Tibial nerve (tissue), 4 donors: ENCODE measurements at regions not wholly inside any gene's neighbourhood (a gene's known extent, or its start where the extent isn't known, plus 50 kb on each side); places are given as distances from the start of the nearest gene placed in this dataset.

Source experiments
- DNase-seq, 2 donors: peaks; one replicate each; pipeline ENCODE4 v3.0.0-alpha.2; 2019; ENCODE audit warnings: low spot score in 2 of 2
- H3K27ac ChIP-seq, 4 donors: fragments of 200-600 bp; sonication (generic) in 3 of 4; one replicate each; pipeline ENCODE4 v1.5.1; 2017 to 2019; ENCODE audit warnings: mild to moderate bottlenecking in 1 of 4
- H3K27me3 ChIP-seq, 2 donors: fragments of 200-600 bp; sonication (generic) in 1 of 2; one replicate each; pipeline versions ENCODE4 v1.5.1 to v1.6.0; 2017 to 2019
- H3K36me3 ChIP-seq, 3 donors: fragments of 200-600 bp; sonication (generic); one replicate each; pipeline ENCODE4 v1.5.1; 2018 to 2019
- H3K4me1 ChIP-seq, 4 donors: fragments of 200-600 bp; sonication (generic) in 3 of 4; one replicate each; pipeline ENCODE4 v1.5.1; 2017 to 2019
- H3K4me3 ChIP-seq, 4 donors: fragments of 200-600 bp; sonication (generic) in 3 of 4; one replicate each; pipeline ENCODE4 v1.5.1; 2017 to 2019; ENCODE audit warnings: mild to moderate bottlenecking in 1 of 4, moderate library complexity in 1 of 4
- H3K9me3 ChIP-seq, 4 donors: fragments of 200-600 bp; sonication (generic) in 3 of 4; one replicate each; pipeline ENCODE4 v1.5.1; 2017 to 2019
- EP300 ChIP-seq, 2 donors: sonication (generic); formaldehyde crosslinking; IDR thresholded peaks; one replicate each; pipeline ENCODE4 v1.6.1; 2017; ENCODE audit warnings: antibody characterized with exemption in 2 of 2, mild to moderate bottlenecking in 1 of 2
- POLR2A ChIP-seq, 2 donors: fragments of 450-650 bp; IDR thresholded peaks; one replicate each; pipeline ENCODE4 v1.6.1; 2017; ENCODE audit warnings: antibody characterized with exemption in 2 of 2, mild to moderate bottlenecking in 2 of 2, moderate library complexity in 2 of 2
- WGBS, 2 donors: methylation state at CpG; one replicate each; pipeline ENCODE4 v1.1.5; 2018; 5-methylcytosine and 5-hydroxymethylcytosine counted together
- TF ChIP-seq, protein P1 (sequence below), 5 experiments: fragments of 200-600 bp in 3 of 5; fragments of 450-650 bp in 2 of 5; sonication (generic) in 3 of 5; IDR thresholded peaks; one replicate each; pipeline ENCODE4 v1.5.1; 2016 to 2019; ENCODE audit warnings: antibody characterized with exemption in 5 of 5, mild to moderate bottlenecking in 3 of 5, moderate library complexity in 2 of 5

- no peak for TF ChIP-seq POLR2A (IDR thresholded peaks at IDR 0.05)
- TF ChIP-seq, protein P1, sequence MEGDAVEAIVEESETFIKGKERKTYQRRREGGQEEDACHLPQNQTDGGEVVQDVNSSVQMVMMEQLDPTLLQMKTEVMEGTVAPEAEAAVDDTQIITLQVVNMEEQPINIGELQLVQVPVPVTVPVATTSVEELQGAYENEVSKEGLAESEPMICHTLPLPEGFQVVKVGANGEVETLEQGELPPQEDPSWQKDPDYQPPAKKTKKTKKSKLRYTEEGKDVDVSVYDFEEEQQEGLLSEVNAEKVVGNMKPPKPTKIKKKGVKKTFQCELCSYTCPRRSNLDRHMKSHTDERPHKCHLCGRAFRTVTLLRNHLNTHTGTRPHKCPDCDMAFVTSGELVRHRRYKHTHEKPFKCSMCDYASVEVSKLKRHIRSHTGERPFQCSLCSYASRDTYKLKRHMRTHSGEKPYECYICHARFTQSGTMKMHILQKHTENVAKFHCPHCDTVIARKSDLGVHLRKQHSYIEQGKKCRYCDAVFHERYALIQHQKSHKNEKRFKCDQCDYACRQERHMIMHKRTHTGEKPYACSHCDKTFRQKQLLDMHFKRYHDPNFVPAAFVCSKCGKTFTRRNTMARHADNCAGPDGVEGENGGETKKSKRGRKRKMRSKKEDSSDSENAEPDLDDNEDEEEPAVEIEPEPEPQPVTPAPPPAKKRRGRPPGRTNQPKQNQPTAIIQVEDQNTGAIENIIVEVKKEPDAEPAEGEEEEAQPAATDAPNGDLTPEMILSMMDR (IDR thresholded peaks at IDR 0.05): no peak
- no peak for TF ChIP-seq EP300 (IDR thresholded peaks at IDR 0.05)
- Histone ChIP-seq H3K4me3 (no peak overlapping the region), H3K9me3 (no peaks in the 10 kb centered on the region), H3K36me3 (no peaks in the 10 kb centered on the region), H3K4me1 (no peaks in the 10 kb centered on the region), H3K27ac (no peak overlapping the region), H3K27me3 (peaks cover 0 to 5% of the 10 kb centered on the region in 2 donors)
- DNase-seq: no peak
- 33 to 36% methylated on average over 1 of the region's 1 CpG for WGBS, 2 donors
Observed at GRCh38 chr9:134976403-134976802, 58.7 kb upstream of the FCN1 start.

DNA sequence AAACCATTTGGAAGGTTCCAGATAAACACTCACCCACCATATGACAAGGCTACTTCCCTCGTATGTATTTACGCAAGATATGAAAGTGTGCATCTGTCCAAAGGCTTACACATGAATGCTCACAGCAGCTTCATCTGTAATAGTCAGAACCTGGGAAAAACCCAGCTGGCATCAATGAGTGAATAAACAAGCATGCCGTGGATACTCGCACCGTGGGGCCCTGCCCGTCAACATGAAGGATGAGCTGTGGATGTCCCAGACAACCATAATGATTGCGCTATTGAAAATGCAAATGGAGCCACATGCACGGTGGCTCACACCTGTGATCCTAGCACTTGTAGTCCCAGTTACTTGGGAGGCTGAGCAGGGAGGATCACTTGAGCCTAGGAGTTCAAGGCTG is 60.6 kb upstream of the FCN1 start:
- H3K4me3 ChIP-seq: no peak overlapping the region
- 86 to 92% methylated on average over 8 of the region's 8 CpGs for WGBS, 2 donors
- TF ChIP-seq, protein P1 (IDR thresholded peaks at IDR 0.05): no peak
- TF ChIP-seq EP300 (IDR thresholded peaks at IDR 0.05): no peak
- TF ChIP-seq POLR2A (IDR thresholded peaks at IDR 0.05): no peak
- H3K27ac ChIP-seq: no peak overlapping the region
- H3K9me3 ChIP-seq: no peaks in the 10 kb centered on the region
- no peaks in the 10 kb centered on the region for H3K36me3 ChIP-seq
- H3K4me1 ChIP-seq: no peaks in the 10 kb centered on the region
- no peak for DNase-seq
- no peaks in the 10 kb centered on the region for H3K27me3 ChIP-seq

DNA sequence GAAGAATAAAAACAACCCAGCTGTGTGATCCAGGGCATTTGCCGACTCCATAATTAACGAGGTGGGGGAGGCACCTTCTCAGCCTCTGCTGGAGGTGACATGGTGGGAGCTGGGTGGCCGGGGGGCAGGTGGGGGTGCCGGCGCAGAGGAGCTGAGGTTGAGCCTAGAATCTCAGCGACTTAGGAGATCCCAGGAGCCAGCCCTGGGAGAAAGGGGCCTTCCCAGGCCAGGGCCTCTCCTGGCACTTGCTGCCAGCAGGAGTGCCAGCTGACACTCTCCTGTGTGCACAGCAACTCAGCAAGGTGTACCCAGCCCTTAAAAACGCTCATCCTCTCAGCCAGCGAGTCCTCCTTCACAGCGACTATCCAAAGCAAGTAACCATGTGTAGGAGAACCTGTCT is 62.8 kb upstream of the FCN1 start:
- no peaks in the 10 kb centered on the region for H3K36me3 ChIP-seq
- WGBS, 2 donors: 78 to 92% methylated on average over 8 of the region's 9 CpGs
- peaks cover 0 to 4% (median 0%) of the 10 kb centered on the region in 4 donors for H3K9me3 ChIP-seq
- no peak for TF ChIP-seq POLR2A (IDR thresholded peaks at IDR 0.05)
- TF ChIP-seq EP300 (IDR thresholded peaks at IDR 0.05): no peak
- TF ChIP-seq, protein P1 (IDR thresholded peaks at IDR 0.05): no peak
- no peaks in the 10 kb centered on the region for H3K4me1 ChIP-seq
- no peak overlapping the region for H3K27ac ChIP-seq
- no peaks in the 10 kb centered on the region for H3K27me3 ChIP-seq
- no peak overlapping the region for H3K4me3 ChIP-seq
- no peak for DNase-seq

GRCh38 chr9:134980991-134981390 is 63.3 kb upstream of the FCN1 start:
- no peaks in the 10 kb centered on the region for H3K36me3 ChIP-seq
- WGBS, 2 donors: 72% methylated on average over 10 of the region's 10 CpGs
- no peaks in the 10 kb centered on the region for H3K27me3 ChIP-seq
- H3K27ac ChIP-seq: no peak overlapping the region
- H3K4me3 ChIP-seq: no peak overlapping the region
- TF ChIP-seq POLR2A (IDR thresholded peaks at IDR 0.05): no peak
- TF ChIP-seq, protein P1 (IDR thresholded peaks at IDR 0.05): no peak
- no peak for TF ChIP-seq EP300 (IDR thresholded peaks at IDR 0.05)
- no peak for DNase-seq
- H3K4me1 ChIP-seq: no peaks in the 10 kb centered on the region
- peaks cover 0 to 9% (median 0%) of the 10 kb centered on the region in 4 donors for H3K9me3 ChIP-seq

DNA sequence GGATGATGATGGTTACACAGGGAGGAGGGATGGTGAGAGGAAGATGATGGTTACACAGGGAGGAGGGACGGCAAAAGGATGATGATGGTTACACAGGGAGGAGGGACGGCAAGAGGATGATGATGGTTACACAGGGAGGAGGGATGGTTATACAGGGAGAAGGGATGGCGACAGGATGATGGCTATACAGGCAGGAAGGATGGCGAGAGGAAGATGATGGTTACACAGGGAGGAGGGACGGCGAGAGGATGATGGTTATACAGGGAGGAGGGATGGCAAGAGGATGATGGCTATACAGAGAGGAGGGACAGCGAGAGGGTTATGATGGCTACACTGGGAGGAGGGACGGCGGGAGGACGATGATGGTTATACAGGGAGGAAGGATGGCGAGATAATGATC is 64.1 kb upstream of the FCN1 start:
- no peak overlapping the region for H3K27ac ChIP-seq
- no peak overlapping the region for H3K4me3 ChIP-seq
- no peaks in the 10 kb centered on the region for H3K4me1 ChIP-seq
- TF ChIP-seq EP300 (IDR thresholded peaks at IDR 0.05) (no peak), POLR2A (IDR thresholded peaks at IDR 0.05) (no peak)
- TF ChIP-seq, protein P1 (IDR thresholded peaks at IDR 0.05): no peak
- no peak for DNase-seq
- H3K36me3 ChIP-seq: no peaks in the 10 kb centered on the region
- H3K9me3 ChIP-seq: peaks cover 0 to 13% (median 0%) of the 10 kb centered on the region in 4 donors
- WGBS, 2 donors: 91 to 93% methylated on average over 11 of the region's 11 CpGs
- no peaks in the 10 kb centered on the region for H3K27me3 ChIP-seq
